Spleen (tissue), 11 donors: ENCODE measurements at regions not wholly inside any gene's neighbourhood (a gene's known extent, or its start where the extent isn't known, plus 50 kb on each side); places are given as distances from the start of the nearest gene placed in this dataset.
A peak's percentile ranks its signal among the peaks of the same experiment; 100 is the strongest.

Source experiments
- DNase-seq: peaks from one replicate; pipeline ENCODE4 v3.0.0-alpha.2; 2020
- H3K27ac ChIP-seq, 8 donors: fragments of 200-600 bp; sonication (generic) in 7 of 8; 1 replicate in 4 of 8; 2 replicates in 4 of 8; pipeline versions ENCODE4 v1.5.0 to v1.8.0; 2016 to 2021; ENCODE audit warnings: inconsistent platforms in 4 of 8, mild to moderate bottlenecking in 4 of 8, moderate library complexity in 1 of 8
- H3K27me3 ChIP-seq, 7 donors: fragments of 200-600 bp; sonication (generic) in 6 of 7; replicated peaks in 1 of 7; 1 replicate in 4 of 7; 2 replicates in 3 of 7; pipeline versions ENCODE4 v1.5.0 to v1.8.0; 2016 to 2021; ENCODE audit warnings: inconsistent platforms in 3 of 7, mild to moderate bottlenecking in 1 of 7
- H3K36me3 ChIP-seq, 6 donors: fragments of 200-600 bp; sonication (generic) in 5 of 6; 1 replicate in 4 of 6; 2 replicates in 2 of 6; pipeline versions ENCODE4 v1.5.0 to v1.8.0; 2016 to 2021; ENCODE audit warnings: inconsistent platforms in 2 of 6
- H3K4me1 ChIP-seq, 6 donors: fragments of 200-600 bp; sonication (generic) in 5 of 6; 1 replicate in 3 of 6; 2 replicates in 3 of 6; pipeline versions ENCODE4 v1.5.0 to v1.8.0; 2016 to 2021; ENCODE audit warnings: inconsistent platforms in 3 of 6
- H3K4me3 ChIP-seq, 8 donors: fragments of 200-600 bp; sonication (generic) in 7 of 8; 1 replicate in 4 of 8; 2 replicates in 4 of 8; pipeline versions ENCODE4 v1.5.0 to v1.8.0; 2016 to 2021; ENCODE audit warnings: inconsistent platforms in 4 of 8, mild to moderate bottlenecking in 4 of 8, moderate library complexity in 2 of 8
- H3K9me3 ChIP-seq, 8 donors: fragments of 200-600 bp; sonication (generic) in 7 of 8; 1 replicate in 4 of 8; 2 replicates in 4 of 8; pipeline versions ENCODE4 v1.5.0 to v1.8.0; 2016 to 2021; ENCODE audit warnings: inconsistent platforms in 4 of 8
- POLR2A ChIP-seq, 3 donors: fragments of 450-650 bp; IDR thresholded peaks; one replicate each; pipeline ENCODE4 v1.5.1; 2017; ENCODE audit warnings: antibody characterized with exemption in 3 of 3, mild to moderate bottlenecking in 1 of 3
- POLR2AphosphoS5 ChIP-seq, 3 donors: sonication (generic); formaldehyde crosslinking; IDR thresholded peaks; one replicate each; pipeline ENCODE4 v1.5.1; 2017; ENCODE audit warnings: antibody characterized with exemption in 3 of 3
- WGBS, 5 donors: extraction: QIAGEN DNeasy Blood & Tissue Kit in 3 of 5; methylation state at CpG; one replicate each; pipeline versions ENCODE4 v1.1.5 to v1.1.7; 2013 to 2018; 5-methylcytosine and 5-hydroxymethylcytosine counted together
- intact Hi-C: fragments of 100-400 bp; cut with DNase I; formaldehyde crosslinking; loops from one replicate; pipeline ENCODE4 v1.15.0; 2023; ENCODE audit warnings: low total_unique reads
- TF ChIP-seq, protein P1 (sequence below), 11 experiments: fragments of 200-600 bp in 7 of 11; fragments of 450-650 bp in 4 of 11; sonication (generic) in 4 of 11; IDR thresholded peaks in 8 of 11; conservative IDR thresholded peaks in 3 of 11; 1 replicate in 7 of 11; 2 replicates in 4 of 11; pipeline versions ENCODE4 v1.4.0 to v1.8.0; 2016 to 2021; ENCODE audit warnings: antibody characterized with exemption in 11 of 11, inconsistent platforms in 4 of 11, mild to moderate bottlenecking in 1 of 11
- donor health status: healthy with polysubstance abuse.
- donor health status: DM: no; HTN: no; CAD: no; lungs with moderate emphysema.
- donor health status: DM: no; HTN: no; CAD: no.
- donor health status: Bipolar disorder and iron deficiency.
- donor health status: healthy.
- donor health status: DM: no; HTN: no; CAD: no.
- donor health status: DM: yes; HTN: yes; CAD: no.

DNA sequence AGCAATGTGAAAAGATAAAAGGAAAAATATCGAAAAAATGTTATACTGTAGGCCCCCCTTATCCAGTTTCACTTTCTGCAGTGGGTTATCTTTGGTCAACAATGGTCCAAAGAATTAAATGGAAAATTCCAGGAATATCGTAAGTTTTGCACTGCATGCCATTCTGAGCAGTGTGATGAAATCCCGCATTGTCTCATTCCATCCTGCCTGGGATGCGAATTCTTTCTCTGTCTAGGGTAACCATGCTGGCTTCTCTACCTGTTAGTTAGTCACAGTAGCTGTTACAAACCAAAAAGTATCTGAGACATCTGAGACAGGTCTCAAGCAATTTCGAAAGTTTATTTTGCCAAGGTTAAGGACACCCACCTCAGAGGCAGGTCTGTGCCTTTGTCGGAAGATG, 170.3 kb downstream of the COX18 start:
- Histone ChIP-seq H3K36me3 (no peaks in the 10 kb centered on the region), H3K9me3 (no peaks in the 10 kb centered on the region), H3K27ac (no peak overlapping the region), H3K27me3 (no peaks in the 10 kb centered on the region), H3K4me3 (no peak overlapping the region), H3K4me1 (no peaks in the 10 kb centered on the region)
- intact Hi-C loops = no loop called here
- DNase-seq = no peak
- TF ChIP-seq POLR2AphosphoS5 (IDR thresholded peaks at IDR 0.05) (no peak), POLR2A (IDR thresholded peaks at IDR 0.05) (no peak)
- TF ChIP-seq, protein P1, sequence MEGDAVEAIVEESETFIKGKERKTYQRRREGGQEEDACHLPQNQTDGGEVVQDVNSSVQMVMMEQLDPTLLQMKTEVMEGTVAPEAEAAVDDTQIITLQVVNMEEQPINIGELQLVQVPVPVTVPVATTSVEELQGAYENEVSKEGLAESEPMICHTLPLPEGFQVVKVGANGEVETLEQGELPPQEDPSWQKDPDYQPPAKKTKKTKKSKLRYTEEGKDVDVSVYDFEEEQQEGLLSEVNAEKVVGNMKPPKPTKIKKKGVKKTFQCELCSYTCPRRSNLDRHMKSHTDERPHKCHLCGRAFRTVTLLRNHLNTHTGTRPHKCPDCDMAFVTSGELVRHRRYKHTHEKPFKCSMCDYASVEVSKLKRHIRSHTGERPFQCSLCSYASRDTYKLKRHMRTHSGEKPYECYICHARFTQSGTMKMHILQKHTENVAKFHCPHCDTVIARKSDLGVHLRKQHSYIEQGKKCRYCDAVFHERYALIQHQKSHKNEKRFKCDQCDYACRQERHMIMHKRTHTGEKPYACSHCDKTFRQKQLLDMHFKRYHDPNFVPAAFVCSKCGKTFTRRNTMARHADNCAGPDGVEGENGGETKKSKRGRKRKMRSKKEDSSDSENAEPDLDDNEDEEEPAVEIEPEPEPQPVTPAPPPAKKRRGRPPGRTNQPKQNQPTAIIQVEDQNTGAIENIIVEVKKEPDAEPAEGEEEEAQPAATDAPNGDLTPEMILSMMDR (IDR thresholded peaks at IDR 0.05 in 8 of 11, conservative IDR thresholded peaks at IDR 0.05 in 3 of 11) = no peak
- WGBS, 5 donors = 87 to 91% (median 88%) methylated on average over 6 of the region's 6 CpGs

DNA sequence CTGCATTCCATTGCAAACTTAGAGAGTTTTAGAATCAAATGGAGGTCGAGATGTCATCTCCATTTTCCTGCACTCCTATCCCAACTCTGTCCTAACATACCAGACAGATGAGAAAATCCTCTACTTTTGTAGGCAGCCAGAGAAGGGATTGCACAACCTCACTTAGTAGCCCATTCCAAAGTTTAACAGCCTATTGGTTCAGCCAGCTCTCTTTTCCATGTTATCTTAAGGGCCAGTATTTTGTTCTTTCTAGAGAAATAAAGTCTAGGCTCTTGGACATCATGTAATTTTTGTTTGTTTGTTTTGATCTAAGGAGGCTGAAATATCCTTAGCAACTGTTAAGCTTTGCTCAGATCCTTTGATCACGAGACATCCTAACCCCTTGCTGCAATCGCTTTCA, 173.0 kb downstream of the COX18 start:
- TF ChIP-seq, protein P1 (IDR thresholded peaks at IDR 0.05 in 8 of 11, conservative IDR thresholded peaks at IDR 0.05 in 3 of 11) = no peak
- TF ChIP-seq POLR2AphosphoS5 (IDR thresholded peaks at IDR 0.05) (no peak), POLR2A (IDR thresholded peaks at IDR 0.05) (no peak)
- H3K4me3 ChIP-seq = no peak overlapping the region
- H3K4me1 ChIP-seq = no peaks in the 10 kb centered on the region
- intact Hi-C loops = no loop called here
- H3K27ac ChIP-seq = peak overlapping the region in 1 of 8 donors; percentile 16
- 60 to 78% (median 73%) methylated on average over 3 of the region's 3 CpGs for WGBS, 5 donors
- DNase-seq = no peak
- H3K36me3 ChIP-seq = no peaks in the 10 kb centered on the region
- H3K27me3 ChIP-seq = no peaks in the 10 kb centered on the region
- no peaks in the 10 kb centered on the region for H3K9me3 ChIP-seq

DNA sequence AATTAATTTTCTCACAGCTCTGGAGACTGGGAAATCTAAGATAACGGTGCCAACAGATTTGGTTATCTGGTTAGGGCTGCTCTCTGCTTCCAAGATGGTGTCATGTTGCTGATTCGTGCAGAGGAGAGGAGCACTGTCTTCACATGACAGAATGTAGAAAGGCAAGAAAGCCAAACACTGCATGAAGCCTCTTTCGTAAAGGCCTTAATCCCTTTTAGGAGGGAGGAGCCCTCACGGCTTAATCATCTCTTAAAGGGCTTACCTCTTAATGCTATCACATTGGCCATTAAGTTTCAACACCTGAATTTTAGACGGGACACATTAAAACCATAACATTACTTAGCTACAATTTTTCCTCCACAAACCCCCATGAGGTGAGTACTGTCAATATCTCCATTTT, 174.1 kb downstream of the COX18 start:
- intact Hi-C loops = no loop called here
- H3K27ac ChIP-seq = no peak overlapping the region
- TF ChIP-seq POLR2AphosphoS5 (IDR thresholded peaks at IDR 0.05) (no peak), POLR2A (IDR thresholded peaks at IDR 0.05) (no peak)
- TF ChIP-seq, protein P1 (IDR thresholded peaks at IDR 0.05 in 8 of 11, conservative IDR thresholded peaks at IDR 0.05 in 3 of 11) = no peak

DNA sequence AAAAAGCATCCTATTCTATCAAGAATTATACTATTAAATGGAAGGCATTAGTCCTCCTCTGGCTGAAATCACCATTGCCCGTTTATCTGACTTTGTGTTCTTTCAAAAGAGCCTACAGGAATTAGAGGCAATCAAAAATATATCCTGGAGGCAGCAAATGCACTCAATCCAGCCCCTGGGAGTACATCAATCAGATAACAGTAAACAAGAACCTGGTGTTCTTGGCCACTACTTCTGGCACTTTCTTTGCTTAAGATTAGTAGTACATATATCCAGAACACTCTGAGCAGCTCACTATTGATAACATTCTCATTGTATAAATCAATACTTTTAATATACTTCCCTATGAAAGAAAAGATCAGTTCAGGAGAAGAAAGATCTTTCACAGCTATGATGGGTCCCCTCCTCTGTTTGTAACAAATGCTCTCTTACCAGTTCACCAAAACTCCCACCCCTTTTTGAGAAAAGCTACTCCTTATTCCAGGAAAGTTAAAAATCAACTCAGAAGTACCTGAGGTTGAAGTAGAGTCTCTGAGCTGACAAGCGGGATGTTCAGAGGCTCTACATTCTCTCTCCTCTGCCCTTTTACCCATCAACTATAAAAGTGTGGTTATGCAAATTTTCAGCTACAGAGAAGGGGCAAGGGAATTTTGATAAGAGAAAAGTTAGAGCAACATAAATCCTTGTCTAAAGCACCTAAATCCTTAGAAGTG, 176.0 kb downstream of the COX18 start:
- H3K36me3 ChIP-seq = no peaks in the 10 kb centered on the region
- TF ChIP-seq POLR2A (IDR thresholded peaks at IDR 0.05) (no peak), POLR2AphosphoS5 (IDR thresholded peaks at IDR 0.05) (no peak)
- TF ChIP-seq, protein P1 (IDR thresholded peaks at IDR 0.05 in 8 of 11, conservative IDR thresholded peaks at IDR 0.05 in 3 of 11) = no peak
- DNase-seq = no peak
- H3K4me1 ChIP-seq = no peaks in the 10 kb centered on the region
- no peaks in the 10 kb centered on the region for H3K27me3 ChIP-seq
- H3K27ac ChIP-seq = no peak overlapping the region
- 66 to 80% (median 74%) methylated on average over 2 of the region's 2 CpGs for WGBS, 5 donors
- H3K9me3 ChIP-seq = no peaks in the 10 kb centered on the region
- no peak overlapping the region for H3K4me3 ChIP-seq
- intact Hi-C loops = no loop called here

More for the DNA sequence above, 174.1 kb downstream of the COX18 start:
- Histone ChIP-seq H3K27me3 (no peaks in the 10 kb centered on the region), H3K36me3 (no peaks in the 10 kb centered on the region), H3K4me3 (no peak overlapping the region), H3K9me3 (no peaks in the 10 kb centered on the region), H3K4me1 (no peaks in the 10 kb centered on the region)
- WGBS, 5 donors = 63 to 85% (median 72%) methylated on average over 5 of the region's 5 CpGs
- DNase-seq = no peak
